Thyroid gland (tissue), 4 donors: ENCODE measurements at regions not wholly inside any gene's neighbourhood (a gene's known extent, or its start where the extent isn't known, plus 50 kb on each side); places are given as distances from the start of the nearest gene placed in this dataset.

Experiments
- DNase-seq, 2 donors: peaks; one replicate each; pipeline ENCODE4 v3.0.0-alpha.2; 2019
- H3K27ac ChIP-seq, 3 donors: fragments of 200-600 bp; sonication (generic); 1 replicate in 2 of 3; 2 replicates in 1 of 3; pipeline ENCODE4 v1.5.1; 2016 to 2019; ENCODE audit warnings: mild to moderate bottlenecking in 1 of 3, moderate library complexity in 1 of 3
- H3K27me3 ChIP-seq: fragments of 200-600 bp; sonication (generic); one replicate; pipeline ENCODE4 v1.5.1; 2019
- H3K36me3 ChIP-seq, 2 donors: fragments of 200-600 bp; sonication (generic); one replicate each; pipeline ENCODE4 v1.5.1; 2016 to 2019
- H3K4me1 ChIP-seq, 2 donors: fragments of 200-600 bp; sonication (generic); one replicate each; pipeline ENCODE4 v1.5.1; 2017 to 2019
- H3K4me3 ChIP-seq, 3 donors: fragments of 200-600 bp; sonication (generic); replicated peaks in 1 of 3; 1 replicate in 2 of 3; 2 replicates in 1 of 3; pipeline ENCODE4 v1.5.1; 2016; ENCODE audit warnings: mild to moderate bottlenecking in 1 of 3
- H3K9me3 ChIP-seq: fragments of 200-600 bp; sonication (generic); one replicate; pipeline ENCODE4 v1.5.1; 2017
- CTCF ChIP-seq, 6 experiments: fragments of 200-600 bp in 3 of 6; fragments of 450-650 bp in 3 of 6; sonication (generic) in 3 of 6; IDR thresholded peaks; one replicate each; pipeline ENCODE4 v1.5.1; 2016 to 2019; ENCODE audit warnings: antibody characterized with exemption in 6 of 6, mild to moderate bottlenecking in 2 of 6, inconsistent platforms in 1 of 6, moderate library complexity in 1 of 6
- POLR2A ChIP-seq, 2 donors: fragments of 450-650 bp; IDR thresholded peaks; one replicate each; pipeline ENCODE4 v1.6.1; 2017; ENCODE audit warnings: antibody characterized with exemption in 2 of 2, mild to moderate bottlenecking in 2 of 2, moderate library complexity in 1 of 2
- WGBS, 2 donors: methylation state at CpG; one replicate each; pipeline ENCODE4 v1.1.5; 2017; 5-methylcytosine and 5-hydroxymethylcytosine counted together
- intact Hi-C: fragments of 100-400 bp; cut with DNase I; formaldehyde crosslinking; loops from one replicate; pipeline ENCODE4 v1.15.1; 2023

DNA sequence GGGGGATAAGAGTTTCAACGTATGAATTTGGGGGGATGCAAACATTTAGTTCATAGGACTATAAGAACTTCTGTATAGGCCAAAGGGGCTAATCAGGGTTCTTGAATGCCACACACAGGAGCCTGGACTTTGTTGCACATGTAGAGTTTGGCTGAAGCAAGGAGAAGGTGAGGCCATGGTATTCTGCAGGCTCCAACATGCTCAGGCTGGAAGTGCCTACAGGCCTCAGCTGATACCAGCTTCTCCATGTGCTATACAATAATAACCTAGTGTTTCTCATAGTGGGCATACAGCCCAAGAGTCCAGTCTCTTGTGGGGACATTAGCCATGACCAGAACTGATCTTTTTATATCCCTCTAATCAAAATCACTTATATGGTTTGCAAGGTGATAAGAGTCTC lies 399.7 kb upstream of the MCTP2 start:
- H3K4me1 ChIP-seq = no peaks in the 10 kb centered on the region
- TF ChIP-seq CTCF (IDR thresholded peaks at IDR 0.05) = no peak
- no peak for TF ChIP-seq POLR2A (IDR thresholded peaks at IDR 0.05)
- 75 to 77% methylated on average over 1 of the region's 1 CpG for WGBS, 2 donors
- DNase-seq = no peak
- intact Hi-C loops = no loop called here
- H3K27ac ChIP-seq = no peak overlapping the region
- no peaks in the 10 kb centered on the region for H3K27me3 ChIP-seq
- H3K4me3 ChIP-seq = no peak overlapping the region
- H3K9me3 ChIP-seq = no peaks in the 10 kb centered on the region
- no peaks in the 10 kb centered on the region for H3K36me3 ChIP-seq

- Histone ChIP-seq H3K27ac (no peak overlapping the region), H3K9me3 (no peaks in the 10 kb centered on the region)
Observed at GRCh38 chr15:93830221-93831080, 400.9 kb upstream of the MCTP2 start.

DNA sequence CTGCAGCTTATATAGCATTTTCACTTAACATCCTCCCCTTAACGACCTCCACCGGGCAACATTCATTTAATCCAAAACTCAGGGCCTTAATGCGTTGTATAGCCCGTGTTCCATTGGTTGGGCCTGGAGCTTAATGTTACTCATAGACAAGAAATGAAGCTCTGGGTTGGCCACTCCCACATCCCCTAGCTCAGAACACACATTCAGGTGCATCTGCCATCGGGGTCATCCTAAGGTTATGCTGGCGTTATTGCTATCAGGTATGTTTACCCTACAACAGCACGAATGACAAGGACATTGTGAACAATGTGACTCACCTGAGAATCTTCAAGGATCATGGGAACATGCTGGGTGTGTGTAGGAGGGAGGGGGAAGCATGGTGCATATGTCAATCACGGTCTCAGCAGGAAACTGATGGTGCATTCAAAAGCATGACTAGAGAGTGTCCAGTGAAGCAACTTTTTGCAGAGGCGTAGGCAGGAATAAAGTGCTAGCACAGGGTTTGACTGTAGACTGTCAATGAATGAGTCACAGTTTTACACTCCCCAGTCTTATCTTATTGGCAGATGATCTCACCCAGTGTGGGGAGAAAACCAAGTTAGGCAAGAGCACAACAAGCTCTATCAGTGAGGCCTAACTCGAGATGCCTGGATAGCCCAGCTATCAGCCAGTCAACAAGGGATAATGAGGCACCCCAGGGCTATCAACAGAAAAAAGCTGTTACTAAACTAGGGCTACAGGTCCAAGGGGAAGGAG lies 402.1 kb upstream of the MCTP2 start:
- Histone ChIP-seq H3K9me3 (no peaks in the 10 kb centered on the region), H3K4me3 (no peak overlapping the region), H3K36me3 (no peaks in the 10 kb centered on the region), H3K27ac (no peak overlapping the region), H3K27me3 (no peaks in the 10 kb centered on the region), H3K4me1 (no peaks in the 10 kb centered on the region)
- no peak for DNase-seq
- intact Hi-C loops = no loop called here
- WGBS, 2 donors = 73 to 80% methylated on average over 10 of the region's 10 CpGs
- TF ChIP-seq CTCF (IDR thresholded peaks at IDR 0.05) (no peak), POLR2A (IDR thresholded peaks at IDR 0.05) (no peak)

More at GRCh38 chr15:93830221-93831080, 400.9 kb upstream of the MCTP2 start:
- no peak for TF ChIP-seq CTCF (IDR thresholded peaks at IDR 0.05)
- no peak for TF ChIP-seq POLR2A (IDR thresholded peaks at IDR 0.05)
- Histone ChIP-seq H3K4me1 (no peaks in the 10 kb centered on the region), H3K36me3 (no peaks in the 10 kb centered on the region), H3K27me3 (no peaks in the 10 kb centered on the region), H3K4me3 (no peak overlapping the region)
- WGBS, 2 donors = 93% methylated on average over 2 of the region's 2 CpGs
- intact Hi-C loops = no loop called here
- DNase-seq = no peak

DNA sequence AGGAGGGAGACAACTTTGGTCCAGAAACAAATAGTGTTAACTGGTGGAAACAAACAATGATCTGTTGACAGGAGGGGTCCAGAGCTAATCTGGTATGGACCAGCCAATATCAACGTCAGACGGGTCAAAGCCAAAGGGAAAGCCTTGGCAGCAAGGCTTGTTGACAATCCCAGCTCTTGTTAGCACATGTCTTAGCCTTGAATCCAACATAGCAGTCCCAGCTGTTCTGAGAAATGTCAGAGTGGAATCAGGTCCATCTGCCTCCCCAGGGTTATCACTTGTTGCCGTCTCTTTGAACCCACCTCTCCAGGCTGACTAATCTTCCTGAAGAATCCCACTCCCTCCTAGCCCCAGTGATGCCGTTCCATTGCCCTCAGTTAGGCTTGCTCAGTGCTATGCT lies 404.6 kb upstream of the MCTP2 start:
- intact Hi-C loops = no loop called here
- no peak overlapping the region for H3K27ac ChIP-seq
- DNase-seq = no peak
- H3K36me3 ChIP-seq = no peaks in the 10 kb centered on the region
- H3K4me1 ChIP-seq = no peaks in the 10 kb centered on the region
- no peaks in the 10 kb centered on the region for H3K9me3 ChIP-seq
- 61 to 69% methylated on average over 4 of the region's 4 CpGs for WGBS, 2 donors
- no peak overlapping the region for H3K4me3 ChIP-seq
- TF ChIP-seq POLR2A (IDR thresholded peaks at IDR 0.05) = no peak
- no peak for TF ChIP-seq CTCF (IDR thresholded peaks at IDR 0.05)
- H3K27me3 ChIP-seq = no peaks in the 10 kb centered on the region

DNA sequence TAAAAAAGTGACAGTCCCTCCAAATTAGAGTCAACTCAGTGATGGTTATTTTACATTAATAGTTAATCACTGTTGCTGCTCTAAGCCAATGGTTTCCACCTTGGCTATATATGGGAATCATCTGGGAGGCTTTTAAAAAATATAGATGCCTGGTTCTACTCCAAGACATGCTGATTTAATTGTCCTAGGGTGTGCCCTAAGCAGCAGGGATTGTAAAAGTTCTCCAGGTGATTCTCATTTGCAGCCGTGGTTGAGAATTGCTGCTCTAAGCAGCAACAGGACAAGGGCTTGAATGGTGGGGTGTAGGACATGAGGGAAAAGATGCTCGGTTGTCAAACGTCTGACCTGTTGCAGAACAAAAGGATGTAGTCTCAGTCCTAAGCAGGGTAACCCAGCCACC lies 405.1 kb upstream of the MCTP2 start:
- H3K36me3 ChIP-seq = no peaks in the 10 kb centered on the region
- H3K27ac ChIP-seq = no peak overlapping the region
- intact Hi-C loops = no loop called here
- 85 to 92% methylated on average over 3 of the region's 3 CpGs for WGBS, 2 donors
- H3K4me1 ChIP-seq = no peaks in the 10 kb centered on the region
- H3K9me3 ChIP-seq = no peaks in the 10 kb centered on the region
- H3K27me3 ChIP-seq = no peaks in the 10 kb centered on the region
- TF ChIP-seq POLR2A (IDR thresholded peaks at IDR 0.05) = no peak
- no peak for TF ChIP-seq CTCF (IDR thresholded peaks at IDR 0.05)
- H3K4me3 ChIP-seq = no peak overlapping the region
- DNase-seq = no peak
